Adrenal gland (tissue), 5 donors: ENCODE measurements at regions not wholly inside any gene's neighbourhood (a gene's known extent, or its start where the extent isn't known, plus 50 kb on each side); places are given as distances from the start of the nearest gene placed in this dataset.
"Not testable (repeated sequence)": the region's sequence is repeated elsewhere in the genome, so short reads cannot be mapped to it uniquely, and the experiment has no call there.

Experiments
- POLR2A ChIP-seq, 2 donors: fragments of 450-650 bp; IDR thresholded peaks; one replicate each; pipeline ENCODE4 v1.6.1; 2017; ENCODE audit warnings: antibody characterized with exemption in 2 of 2, mild to moderate bottlenecking in 2 of 2, moderate library complexity in 1 of 2
- TF ChIP-seq, protein P1 (sequence below), 6 experiments: fragments of 450-650 bp in 4 of 6; fragments of 200-600 bp in 2 of 6; sonication (generic) in 1 of 6; IDR thresholded peaks; 1 replicate in 5 of 6; 2 replicates in 1 of 6; pipeline versions ENCODE4 v1.5.1 to v1.8.0; 2016 to 2021; ENCODE audit warnings: antibody characterized with exemption in 6 of 6, mild to moderate bottlenecking in 2 of 6, moderate library complexity in 1 of 6
- donor health status: DM: no; HTN: no; CAD: no.

DNA sequence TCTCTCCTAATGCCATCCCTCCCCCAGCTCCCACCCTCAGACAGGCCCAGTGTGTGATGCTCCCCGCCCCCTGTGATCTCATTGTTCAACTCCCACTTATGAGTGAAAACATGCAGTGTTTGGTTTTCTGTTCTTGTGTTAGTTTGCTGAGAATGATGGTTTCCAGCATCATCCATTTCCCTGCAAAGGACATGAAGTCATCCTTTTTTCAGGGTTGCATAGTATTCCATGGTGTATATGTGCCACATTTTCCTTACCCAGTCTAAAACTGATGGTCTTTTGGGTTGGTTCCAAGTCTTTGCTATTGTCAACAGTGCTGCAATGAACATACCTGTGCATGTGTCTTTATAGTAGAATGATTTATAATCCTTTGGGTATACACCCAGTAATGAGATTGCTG lies 89.3 kb upstream of the WDR75 start:
- TF ChIP-seq, protein P1, sequence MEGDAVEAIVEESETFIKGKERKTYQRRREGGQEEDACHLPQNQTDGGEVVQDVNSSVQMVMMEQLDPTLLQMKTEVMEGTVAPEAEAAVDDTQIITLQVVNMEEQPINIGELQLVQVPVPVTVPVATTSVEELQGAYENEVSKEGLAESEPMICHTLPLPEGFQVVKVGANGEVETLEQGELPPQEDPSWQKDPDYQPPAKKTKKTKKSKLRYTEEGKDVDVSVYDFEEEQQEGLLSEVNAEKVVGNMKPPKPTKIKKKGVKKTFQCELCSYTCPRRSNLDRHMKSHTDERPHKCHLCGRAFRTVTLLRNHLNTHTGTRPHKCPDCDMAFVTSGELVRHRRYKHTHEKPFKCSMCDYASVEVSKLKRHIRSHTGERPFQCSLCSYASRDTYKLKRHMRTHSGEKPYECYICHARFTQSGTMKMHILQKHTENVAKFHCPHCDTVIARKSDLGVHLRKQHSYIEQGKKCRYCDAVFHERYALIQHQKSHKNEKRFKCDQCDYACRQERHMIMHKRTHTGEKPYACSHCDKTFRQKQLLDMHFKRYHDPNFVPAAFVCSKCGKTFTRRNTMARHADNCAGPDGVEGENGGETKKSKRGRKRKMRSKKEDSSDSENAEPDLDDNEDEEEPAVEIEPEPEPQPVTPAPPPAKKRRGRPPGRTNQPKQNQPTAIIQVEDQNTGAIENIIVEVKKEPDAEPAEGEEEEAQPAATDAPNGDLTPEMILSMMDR (IDR thresholded peaks at IDR 0.05) = not testable (repeated sequence)
- TF ChIP-seq POLR2A (IDR thresholded peaks at IDR 0.05) = not testable (repeated sequence)
